ENCODE measurements at regions not wholly inside any gene's neighbourhood (a gene's known extent, or its start where the extent isn't known, plus 50 kb on each side); places are given as distances from the start of the nearest gene placed in this dataset.

GRCh38 chr9:78510035-78510434 is 213.1 kb downstream of the PSAT1 start:
- DNase-seq (ENCODE audit: low read depth): no peak
- TF ChIP-seq, protein P1, sequence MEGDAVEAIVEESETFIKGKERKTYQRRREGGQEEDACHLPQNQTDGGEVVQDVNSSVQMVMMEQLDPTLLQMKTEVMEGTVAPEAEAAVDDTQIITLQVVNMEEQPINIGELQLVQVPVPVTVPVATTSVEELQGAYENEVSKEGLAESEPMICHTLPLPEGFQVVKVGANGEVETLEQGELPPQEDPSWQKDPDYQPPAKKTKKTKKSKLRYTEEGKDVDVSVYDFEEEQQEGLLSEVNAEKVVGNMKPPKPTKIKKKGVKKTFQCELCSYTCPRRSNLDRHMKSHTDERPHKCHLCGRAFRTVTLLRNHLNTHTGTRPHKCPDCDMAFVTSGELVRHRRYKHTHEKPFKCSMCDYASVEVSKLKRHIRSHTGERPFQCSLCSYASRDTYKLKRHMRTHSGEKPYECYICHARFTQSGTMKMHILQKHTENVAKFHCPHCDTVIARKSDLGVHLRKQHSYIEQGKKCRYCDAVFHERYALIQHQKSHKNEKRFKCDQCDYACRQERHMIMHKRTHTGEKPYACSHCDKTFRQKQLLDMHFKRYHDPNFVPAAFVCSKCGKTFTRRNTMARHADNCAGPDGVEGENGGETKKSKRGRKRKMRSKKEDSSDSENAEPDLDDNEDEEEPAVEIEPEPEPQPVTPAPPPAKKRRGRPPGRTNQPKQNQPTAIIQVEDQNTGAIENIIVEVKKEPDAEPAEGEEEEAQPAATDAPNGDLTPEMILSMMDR (IDR thresholded peaks at IDR 0.05; ENCODE audit: low read depth, low read length, missing control alignments): no peak
- no peak overlapping the region for H3K4me3 ChIP-seq (ENCODE audit: low read depth, low read length)

DNA sequence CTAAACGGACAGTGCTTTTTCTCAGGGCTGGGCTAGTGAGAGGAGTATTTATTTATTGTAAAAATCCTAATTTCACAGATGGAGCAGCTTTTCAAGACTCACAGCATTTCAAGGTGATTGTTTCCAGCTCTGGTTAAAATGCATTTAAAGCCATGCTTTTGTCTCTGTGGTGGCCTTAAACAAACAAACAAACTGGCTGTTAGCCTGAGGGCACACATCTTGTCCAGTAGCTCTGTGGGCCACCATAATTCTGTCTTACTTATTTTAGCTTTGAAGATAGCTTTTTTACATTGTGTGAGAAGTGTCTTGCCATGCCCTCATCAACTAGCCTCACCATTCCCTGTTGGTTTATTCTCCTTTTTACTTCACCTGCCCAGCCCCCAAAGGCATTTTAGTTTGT is 218.2 kb downstream of the PSAT1 start:
- DNase-seq (ENCODE audit: low read depth): no peak
- TF ChIP-seq, protein P1 (IDR thresholded peaks at IDR 0.05; ENCODE audit: low read depth, low read length, missing control alignments): no peak
- H3K4me3 ChIP-seq (ENCODE audit: low read depth, low read length): no peak overlapping the region

GRCh38 chr9:78519786-78520185 is 222.9 kb downstream of the PSAT1 start:
- no peak overlapping the region for H3K4me3 ChIP-seq (ENCODE audit: low read depth, low read length)
- TF ChIP-seq, protein P1 (IDR thresholded peaks at IDR 0.05; ENCODE audit: low read depth, low read length, missing control alignments): no peak
- no peak for DNase-seq (ENCODE audit: low read depth)

- DNase-seq (ENCODE audit: low read depth): no peak
- no peak overlapping the region for H3K4me3 ChIP-seq (ENCODE audit: low read depth, low read length)
- TF ChIP-seq, protein P1 (IDR thresholded peaks at IDR 0.05; ENCODE audit: low read depth, low read length, missing control alignments): no peak
Observed at GRCh38 chr9:78521680-78522079, 224.8 kb downstream of the PSAT1 start.

DNA sequence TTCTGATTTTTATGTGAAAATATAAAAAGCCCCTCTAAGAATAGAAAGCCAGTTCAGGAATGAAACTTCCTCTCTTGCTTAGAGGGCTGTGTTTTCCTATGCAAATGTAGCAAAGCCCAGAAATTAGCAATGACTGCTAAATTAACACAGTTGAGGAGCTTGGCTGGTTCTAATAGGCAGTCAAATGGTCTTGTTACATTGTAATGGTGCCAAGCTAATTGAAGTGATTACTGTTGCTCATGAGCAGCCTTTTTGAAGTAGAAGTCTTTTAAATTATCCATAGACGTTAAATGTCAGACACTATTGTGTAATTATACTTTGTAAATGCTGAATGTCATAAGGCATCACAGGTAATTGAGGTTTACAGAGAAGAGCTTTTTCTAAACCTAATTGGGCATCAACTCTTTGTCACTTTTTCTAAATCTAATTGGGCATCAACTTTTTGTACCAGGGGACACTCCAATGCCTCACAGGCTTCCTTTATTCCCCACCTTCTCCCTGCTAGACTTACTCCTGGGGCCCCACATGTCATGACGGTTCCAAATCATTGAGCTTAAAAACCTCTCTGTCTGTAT is 229.1 kb downstream of the PSAT1 start:
- TF ChIP-seq, protein P1 (IDR thresholded peaks at IDR 0.05; ENCODE audit: low read depth, low read length, missing control alignments): no peak
- no peak for DNase-seq (ENCODE audit: low read depth)
- no peak overlapping the region for H3K4me3 ChIP-seq (ENCODE audit: low read depth, low read length)

GRCh38 chr9:78533500-78533899 is 236.6 kb downstream of the PSAT1 start:
- no peak for DNase-seq (ENCODE audit: low read depth)
- no peak overlapping the region for H3K4me3 ChIP-seq (ENCODE audit: low read depth, low read length)
- TF ChIP-seq, protein P1 (IDR thresholded peaks at IDR 0.05; ENCODE audit: low read depth, low read length, missing control alignments): no peak

GRCh38 chr9:78539188-78539587 is 242.3 kb downstream of the PSAT1 start:
- TF ChIP-seq, protein P1 (IDR thresholded peaks at IDR 0.05; ENCODE audit: low read depth, low read length, missing control alignments): no peak
- no peak for DNase-seq (ENCODE audit: low read depth)

More at GRCh38 chr9:78539188-78539587, 242.3 kb downstream of the PSAT1 start:
- H3K4me3 ChIP-seq (ENCODE audit: low read depth, low read length): no peak overlapping the region
